Uterus (tissue), 3 donors: ENCODE measurements at regions not wholly inside any gene's neighbourhood (a gene's known extent, or its start where the extent isn't known, plus 50 kb on each side); places are given as distances from the start of the nearest gene placed in this dataset.

ENCODE experiments used
- DNase-seq, 2 donors: peaks; one replicate each; pipeline ENCODE4 v3.0.0-alpha.2; 2019 to 2020
- H3K27ac ChIP-seq, 2 donors: fragments of 200-600 bp; sonication (generic); 1 replicate in 1 of 2; 2 replicates in 1 of 2; pipeline ENCODE4 v1.5.1; 2016 to 2018
- H3K27me3 ChIP-seq, 2 donors: fragments of 200-600 bp; sonication (generic); one replicate each; pipeline ENCODE4 v1.5.1; 2018 to 2019; ENCODE audit warnings: control low read depth in 1 of 2
- H3K36me3 ChIP-seq, 2 donors: fragments of 200-600 bp; sonication (generic); one replicate each; pipeline ENCODE4 v1.5.1; 2019; ENCODE audit warnings: control low read depth in 1 of 2
- H3K4me1 ChIP-seq, 2 donors: fragments of 200-600 bp; sonication (generic); one replicate each; pipeline ENCODE4 v1.5.1; 2018 to 2019; ENCODE audit warnings: control low read depth in 1 of 2
- H3K4me3 ChIP-seq, 2 donors: fragments of 200-600 bp; sonication (generic); 1 replicate in 1 of 2; 2 replicates in 1 of 2; pipeline ENCODE4 v1.5.1; 2018 to 2019; ENCODE audit warnings: mild to moderate bottlenecking in 1 of 2
- H3K9me3 ChIP-seq, 2 donors: fragments of 200-600 bp; sonication (generic); one replicate each; pipeline ENCODE4 v1.5.1; 2019; ENCODE audit warnings: control low read depth in 1 of 2
- CTCF ChIP-seq, 4 experiments: fragments of 200-600 bp in 2 of 4; fragments of 450-650 bp in 2 of 4; sonication (generic) in 2 of 4; IDR thresholded peaks; one replicate each; pipeline ENCODE4 v1.5.1; 2016 to 2019; ENCODE audit warnings: antibody characterized with exemption in 4 of 4, mild to moderate bottlenecking in 2 of 4, moderate library complexity in 1 of 4
- POLR2A ChIP-seq, 2 donors: fragments of 450-650 bp; IDR thresholded peaks; one replicate each; pipeline ENCODE4 v1.6.1; 2016; ENCODE audit warnings: antibody characterized with exemption in 2 of 2, mild to moderate bottlenecking in 1 of 2, moderate library complexity in 1 of 2
- intact Hi-C: fragments of 100-400 bp; cut with DNase I; formaldehyde crosslinking; loops from one replicate; pipeline ENCODE4 v1.15.1; 2023; ENCODE audit warnings: low total_unique reads
- donor health status: DM: yes; HTN: yes; CAD: no.

- Histone ChIP-seq H3K27me3 (no peaks in the 10 kb centered on the region), H3K36me3 (no peaks in the 10 kb centered on the region), H3K4me3 (no peak overlapping the region), H3K27ac (no peak overlapping the region), H3K4me1 (no peaks in the 10 kb centered on the region), H3K9me3 (no peaks in the 10 kb centered on the region)
- intact Hi-C loops, result no loop called here
- no peak for DNase-seq
- no peak for TF ChIP-seq CTCF (IDR thresholded peaks at IDR 0.05)
- TF ChIP-seq POLR2A (IDR thresholded peaks at IDR 0.05), result no peak
Measured at GRCh38 chr2:234805836-234806235, 146.0 kb upstream of the SH3BP4 start.

DNA sequence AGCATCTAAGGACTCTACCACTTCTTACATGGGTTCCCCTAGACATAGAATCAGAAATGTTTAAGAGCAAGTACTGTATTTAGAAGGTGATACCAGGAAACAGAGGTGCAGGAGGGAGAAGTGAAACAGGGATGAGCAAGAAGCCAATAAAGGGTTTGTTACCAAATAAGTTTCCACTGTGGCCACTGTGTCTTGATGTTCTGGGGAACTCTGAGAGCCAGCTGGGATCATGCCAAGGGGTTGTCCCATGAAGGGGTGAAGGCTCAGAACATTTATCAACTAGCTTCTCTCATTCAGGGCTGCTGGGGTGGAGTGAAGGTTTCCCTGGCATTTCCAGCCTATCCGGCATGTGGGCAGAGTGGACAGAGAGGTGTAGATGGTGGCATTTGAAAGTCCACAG lies 147.1 kb upstream of the SH3BP4 start:
- H3K4me1 ChIP-seq, result no peaks in the 10 kb centered on the region
- no peaks in the 10 kb centered on the region for H3K27me3 ChIP-seq
- intact Hi-C loops, result no loop called here
- no peak for DNase-seq
- H3K9me3 ChIP-seq, result no peaks in the 10 kb centered on the region
- no peaks in the 10 kb centered on the region for H3K36me3 ChIP-seq
- H3K27ac ChIP-seq, result no peak overlapping the region
- no peak for TF ChIP-seq POLR2A (IDR thresholded peaks at IDR 0.05)
- no peak for TF ChIP-seq CTCF (IDR thresholded peaks at IDR 0.05)
- H3K4me3 ChIP-seq, result no peak overlapping the region

DNA sequence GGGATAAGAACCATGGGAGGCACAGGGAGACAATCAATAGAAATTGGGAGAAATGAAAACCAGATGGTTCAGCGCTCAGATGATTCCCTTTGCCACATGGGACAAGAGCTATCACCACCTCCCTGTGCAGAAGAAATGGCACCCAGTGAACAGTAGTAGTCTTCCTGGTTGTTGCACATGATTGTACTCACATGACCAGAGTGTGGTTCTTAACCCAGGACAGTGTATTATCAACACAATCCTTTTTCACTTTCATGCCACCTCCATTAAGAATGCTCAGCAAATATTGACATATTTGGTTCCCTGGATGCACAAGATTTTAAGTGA lies 149.0 kb upstream of the SH3BP4 start:
- H3K9me3 ChIP-seq, result no peaks in the 10 kb centered on the region
- TF ChIP-seq CTCF (IDR thresholded peaks at IDR 0.05), result no peak
- no peak for TF ChIP-seq POLR2A (IDR thresholded peaks at IDR 0.05)
- no peak overlapping the region for H3K4me3 ChIP-seq
- no peaks in the 10 kb centered on the region for H3K36me3 ChIP-seq
- DNase-seq, result no peak
- H3K4me1 ChIP-seq, result no peaks in the 10 kb centered on the region
- no peaks in the 10 kb centered on the region for H3K27me3 ChIP-seq
- intact Hi-C loops, result no loop called here
- no peak overlapping the region for H3K27ac ChIP-seq

GRCh38 chr2:234802071-234802844 lies 149.6 kb upstream of the SH3BP4 start:
- Histone ChIP-seq H3K4me3 (no peak overlapping the region), H3K27me3 (no peaks in the 10 kb centered on the region), H3K9me3 (no peaks in the 10 kb centered on the region), H3K27ac (no peak overlapping the region), H3K36me3 (no peaks in the 10 kb centered on the region), H3K4me1 (no peaks in the 10 kb centered on the region)
- TF ChIP-seq POLR2A (IDR thresholded peaks at IDR 0.05) (no peak), CTCF (IDR thresholded peaks at IDR 0.05) (no peak)
- intact Hi-C loops, result no loop called here
- no peak for DNase-seq

DNA sequence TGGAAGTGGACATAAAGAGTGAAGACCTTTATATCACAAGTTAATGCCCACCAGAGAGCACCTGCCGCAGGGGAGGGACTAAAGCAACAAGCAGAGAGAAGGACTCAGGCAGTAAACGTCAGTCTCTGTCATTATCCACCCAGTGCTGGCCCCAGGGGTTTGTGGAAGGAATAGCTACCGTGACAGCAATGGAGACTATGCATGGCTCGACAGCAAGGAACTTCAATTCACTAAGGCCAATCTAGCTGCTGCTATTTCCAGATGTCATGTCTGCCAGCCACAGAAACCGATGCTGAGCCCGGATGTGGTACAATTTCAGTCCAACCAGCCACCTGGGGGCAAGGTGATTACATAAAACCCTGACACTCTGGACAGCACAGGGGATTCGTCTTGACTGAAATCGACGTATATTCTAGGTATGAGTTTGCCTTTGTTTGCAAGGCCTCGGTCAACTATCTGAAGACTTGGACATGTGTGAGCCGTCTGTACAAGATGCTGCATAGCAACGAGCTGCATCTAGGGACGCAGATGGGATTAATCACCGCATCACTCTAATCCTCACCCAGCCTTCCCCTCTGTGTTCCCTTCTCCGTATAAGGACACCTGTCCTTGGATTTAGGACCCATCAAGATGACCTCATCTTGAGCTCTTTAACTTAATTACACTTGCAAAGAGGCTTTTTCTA lies 154.1 kb upstream of the SH3BP4 start:
- TF ChIP-seq POLR2A (IDR thresholded peaks at IDR 0.05), result no peak
- TF ChIP-seq CTCF (IDR thresholded peaks at IDR 0.05), result no peak
- Histone ChIP-seq H3K9me3 (no peaks in the 10 kb centered on the region), H3K27ac (no peak overlapping the region), H3K4me3 (no peak overlapping the region), H3K36me3 (no peaks in the 10 kb centered on the region), H3K27me3 (no peaks in the 10 kb centered on the region), H3K4me1 (no peaks in the 10 kb centered on the region)
- no peak for DNase-seq
- intact Hi-C loops, result no loop called here
